Epithelial cell of prostate (primary cell): ENCODE measurements at regions not wholly inside any gene's neighbourhood (a gene's known extent, or its start where the extent isn't known, plus 50 kb on each side); places are given as distances from the start of the nearest gene placed in this dataset.
A peak's percentile ranks its signal among the peaks of the same experiment; 100 is the strongest.

Experiments
- DNase-seq: peaks from one replicate; pipeline ENCODE4 v3.0.0-alpha.2; 2011; ENCODE audit warnings: low read depth, low spot score
- H3K27ac ChIP-seq: fragments of 450-650 bp; 2 replicates; pipeline ENCODE4 v1.5.1; 2017; ENCODE audit warnings: mild to moderate bottlenecking

- H3K27ac ChIP-seq = no peak overlapping the region
- DNase-seq = no peak
These were observed 615.2 kb upstream of the NR2F2 start for GRCh38 chr15:95715116-95715903.

GRCh38 chr15:95715906-95716656 is 614.4 kb upstream of the NR2F2 start:
- H3K27ac ChIP-seq = no peak overlapping the region
- no peak for DNase-seq

- H3K27ac ChIP-seq = no peak overlapping the region
- no peak for DNase-seq
These were observed 613.8 kb upstream of the NR2F2 start for GRCh38 chr15:95716708-95717107.

GRCh38 chr15:95718441-95718840 is 612.1 kb upstream of the NR2F2 start:
- no peak for DNase-seq
- no peak overlapping the region for H3K27ac ChIP-seq

GRCh38 chr15:95724908-95725633 is 605.4 kb upstream of the NR2F2 start:
- no peak overlapping the region for H3K27ac ChIP-seq
- DNase-seq = no peak

- no peak overlapping the region for H3K27ac ChIP-seq
- no peak for DNase-seq
These were observed 603.6 kb upstream of the NR2F2 start for GRCh38 chr15:95726891-95727290.

- H3K27ac ChIP-seq = no peak overlapping the region
These were observed 596.6 kb upstream of the NR2F2 start for GRCh38 chr15:95733931-95734330.

GRCh38 chr15:95734422-95735316 is 595.8 kb upstream of the NR2F2 start:
- no peak for DNase-seq
- no peak overlapping the region for H3K27ac ChIP-seq

More at GRCh38 chr15:95733931-95734330, 596.6 kb upstream of the NR2F2 start:
- no peak for DNase-seq

GRCh38 chr15:95737060-95737459 is 593.4 kb upstream of the NR2F2 start:
- H3K27ac ChIP-seq = no peak overlapping the region
- no peak for DNase-seq

GRCh38 chr15:95739131-95739530 is 591.4 kb upstream of the NR2F2 start:
- no peak overlapping the region for H3K27ac ChIP-seq
- peak; percentile 85 for DNase-seq

- no peak for DNase-seq
- H3K27ac ChIP-seq = no peak overlapping the region
These were observed 588.7 kb upstream of the NR2F2 start for GRCh38 chr15:95741830-95742229.

- DNase-seq = no peak
- no peak overlapping the region for H3K27ac ChIP-seq
These were observed 588.2 kb upstream of the NR2F2 start for GRCh38 chr15:95742256-95742655.

- H3K27ac ChIP-seq = no peak overlapping the region
- DNase-seq = no peak
These were observed 587.7 kb upstream of the NR2F2 start for GRCh38 chr15:95742836-95743235.

GRCh38 chr15:95757171-95757570 is 573.3 kb upstream of the NR2F2 start:
- no peak for DNase-seq
- H3K27ac ChIP-seq = no peak overlapping the region

GRCh38 chr15:95758451-95758850 is 572.0 kb upstream of the NR2F2 start:
- no peak for DNase-seq
- no peak overlapping the region for H3K27ac ChIP-seq

GRCh38 chr15:95758851-95759250 is 571.6 kb upstream of the NR2F2 start:
- H3K27ac ChIP-seq = no peak overlapping the region
- no peak for DNase-seq

GRCh38 chr15:95760508-95760907 is 570.0 kb upstream of the NR2F2 start:
- no peak overlapping the region for H3K27ac ChIP-seq
- no peak for DNase-seq

GRCh38 chr15:95761501-95762165 is 568.9 kb upstream of the NR2F2 start:
- no peak overlapping the region for H3K27ac ChIP-seq
- no peak for DNase-seq

GRCh38 chr15:95763426-95763825 is 567.1 kb upstream of the NR2F2 start:
- no peak for DNase-seq
- no peak overlapping the region for H3K27ac ChIP-seq
